ENCODE measurements at regions not wholly inside any gene's neighbourhood (a gene's known extent, or its start where the extent isn't known, plus 50 kb on each side); places are given as distances from the start of the nearest gene placed in this dataset.

DNA sequence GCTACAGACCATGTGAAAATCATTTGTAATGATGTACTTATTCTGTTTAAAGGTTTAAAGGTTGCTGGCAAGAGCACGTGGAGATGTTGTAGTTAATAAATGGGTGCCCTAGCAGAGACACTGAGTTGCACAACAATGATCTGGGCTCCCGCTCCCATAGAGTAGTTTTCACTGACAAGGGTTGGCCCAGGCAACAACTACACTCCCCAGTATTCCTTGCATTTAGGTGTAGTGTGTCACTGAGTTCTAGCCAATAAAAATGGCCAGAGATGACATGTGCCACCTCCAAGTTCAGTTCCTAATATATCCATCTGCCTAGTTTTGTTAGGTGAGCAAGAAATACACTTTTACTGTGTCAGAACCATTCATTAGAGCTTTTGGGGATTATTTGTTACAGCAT is 392.1 kb upstream of the MTPN start:
- TF ChIP-seq, protein P1, sequence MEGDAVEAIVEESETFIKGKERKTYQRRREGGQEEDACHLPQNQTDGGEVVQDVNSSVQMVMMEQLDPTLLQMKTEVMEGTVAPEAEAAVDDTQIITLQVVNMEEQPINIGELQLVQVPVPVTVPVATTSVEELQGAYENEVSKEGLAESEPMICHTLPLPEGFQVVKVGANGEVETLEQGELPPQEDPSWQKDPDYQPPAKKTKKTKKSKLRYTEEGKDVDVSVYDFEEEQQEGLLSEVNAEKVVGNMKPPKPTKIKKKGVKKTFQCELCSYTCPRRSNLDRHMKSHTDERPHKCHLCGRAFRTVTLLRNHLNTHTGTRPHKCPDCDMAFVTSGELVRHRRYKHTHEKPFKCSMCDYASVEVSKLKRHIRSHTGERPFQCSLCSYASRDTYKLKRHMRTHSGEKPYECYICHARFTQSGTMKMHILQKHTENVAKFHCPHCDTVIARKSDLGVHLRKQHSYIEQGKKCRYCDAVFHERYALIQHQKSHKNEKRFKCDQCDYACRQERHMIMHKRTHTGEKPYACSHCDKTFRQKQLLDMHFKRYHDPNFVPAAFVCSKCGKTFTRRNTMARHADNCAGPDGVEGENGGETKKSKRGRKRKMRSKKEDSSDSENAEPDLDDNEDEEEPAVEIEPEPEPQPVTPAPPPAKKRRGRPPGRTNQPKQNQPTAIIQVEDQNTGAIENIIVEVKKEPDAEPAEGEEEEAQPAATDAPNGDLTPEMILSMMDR (IDR thresholded peaks at IDR 0.05; ENCODE audit: poor library complexity) = no peak
- TF ChIP-seq EZH2phosphoT487 (IDR thresholded peaks at IDR 0.05; ENCODE audit: low read depth, severe bottlenecking, unreplicated experiment) = no peak
- no peak for TF ChIP-seq EZH2 (IDR thresholded peaks at IDR 0.05; ENCODE audit: borderline replicate concordance)
